ENCODE measurements at regions not wholly inside any gene's neighbourhood (a gene's known extent, or its start where the extent isn't known, plus 50 kb on each side); places are given as distances from the start of the nearest gene placed in this dataset.

DNA sequence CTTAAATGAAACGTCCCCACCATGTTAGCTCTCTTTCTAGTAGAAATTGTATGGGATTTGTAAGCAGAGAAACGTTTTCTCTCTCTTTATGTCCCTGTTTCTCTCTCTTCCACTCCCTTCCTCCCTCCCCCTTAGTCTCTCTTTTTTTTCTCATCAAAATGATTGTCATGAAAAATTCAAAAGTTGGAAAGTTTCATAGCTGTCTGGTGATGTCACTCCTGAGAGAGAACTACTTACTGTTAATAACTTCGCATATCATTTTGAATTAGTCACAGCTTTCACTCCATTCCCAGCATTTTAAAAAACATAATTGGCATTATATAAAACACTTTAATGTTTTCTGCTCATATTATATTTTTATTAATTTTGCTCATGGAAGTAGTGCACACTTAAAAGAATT lies 331.1 kb downstream of the C3orf38 start:
- Histone ChIP-seq H3K23ac (ENCODE audit: insufficient read length) (no peak overlapping the region), H2AFZ (ENCODE audit: low read length) (no peak overlapping the region), H3K4me3 (ENCODE audit: extremely low read depth in 1 of 4, insufficient read depth in 2 of 4, low read depth in 3 of 4, low read length in 4 of 4) (no peak overlapping the region), H2BK20ac (ENCODE audit: low read length) (no peak overlapping the region), H3K9ac (replicated peaks in 1 of 4; ENCODE audit: extremely low read depth in 1 of 4, low read depth in 3 of 4, low read length in 3 of 4) (no peak overlapping the region), H3K4me1 (replicated peaks in 1 of 4; ENCODE audit: control insufficient read depth in 3 of 4, insufficient read depth in 4 of 4, low read length in 3 of 4) (no peaks in the 10 kb centered on the region), H4K8ac (ENCODE audit: extremely low read depth, insufficient read depth, low read length) (no peak overlapping the region), H3K27me3 (replicated peaks in 1 of 4; ENCODE audit: control insufficient read depth in 3 of 4, extremely low read depth in 1 of 4, insufficient read depth in 3 of 4, low read length in 3 of 4) (no peaks in the 10 kb centered on the region), H3K9me3 (ENCODE audit: insufficient read depth in 2 of 2, low read depth in 1 of 2, low read length in 1 of 2) (no peaks in the 10 kb centered on the region), H3K27ac (ENCODE audit: low read depth, low read length) (no peak overlapping the region), H2BK120ac (replicated peaks; ENCODE audit: low read depth, low read length) (no peak overlapping the region), H2AK5ac (ENCODE audit: low read depth, low read length) (no peak overlapping the region), H2BK15ac (ENCODE audit: low read length) (no peak overlapping the region), H3K4me2 (ENCODE audit: insufficient read depth in 1 of 2, low read depth in 2 of 2, low read length in 2 of 2) (no peak overlapping the region), H3K23me2 (ENCODE audit: low read depth, low read length) (no peaks in the 10 kb centered on the region), H4K91ac (replicated peaks; ENCODE audit: insufficient read length, low read length) (no peak overlapping the region), H3K18ac (ENCODE audit: extremely low read depth, low read length) (no peak overlapping the region), H4K5ac (ENCODE audit: insufficient read length, low read depth, low read length) (no peak overlapping the region), H3K14ac (ENCODE audit: insufficient read length) (no peak overlapping the region), H3K79me2 (ENCODE audit: control insufficient read depth in 1 of 2, insufficient read depth in 2 of 2, low read length in 2 of 2) (no peaks in the 10 kb centered on the region), H2BK5ac (ENCODE audit: low read depth, low read length) (no peak overlapping the region), H2BK12ac (ENCODE audit: low read depth, low read length) (no peak overlapping the region), H3K56ac (replicated peaks; ENCODE audit: insufficient read length, low read depth, low read length) (no peak overlapping the region), H3K79me1 (ENCODE audit: low read depth, low read length) (no peaks in the 10 kb centered on the region), H3K4ac (replicated peaks; ENCODE audit: insufficient read length, low read depth, low read length) (no peak overlapping the region), H4K20me1 (replicated peaks in 1 of 2; ENCODE audit: control insufficient read depth in 1 of 2, insufficient read depth in 2 of 2, low read length in 2 of 2) (no peaks in the 10 kb centered on the region), H3K36me3 (ENCODE audit: control insufficient read depth in 2 of 4, insufficient read depth in 4 of 4, low read length in 3 of 4) (no peaks in the 10 kb centered on the region)
- POLR2A ChIA-PET (ENCODE audit: partially characterized antibody): no interaction called here
- CTCF ChIA-PET (ENCODE audit: partially characterized antibody): no interaction called here
- DNase-seq (ENCODE audit: low read depth in 1 of 2, low spot score in 2 of 2) (no peak), FAIRE-seq (no peak)
- no peak for TF ChIP-seq ZNF274 (IDR thresholded peaks at IDR 0.05; ENCODE audit: borderline replicate concordance, extremely low read depth, low read length)
- TF ChIP-seq POLR2A (IDR thresholded peaks at IDR 0.05; ENCODE audit: control extremely low read depth in 1 of 2, low read depth in 2 of 2, low read length in 2 of 2): no peak
- TF ChIP-seq SP4 (IDR thresholded peaks at IDR 0.05; ENCODE audit: low read length): no peak
- 84% methylated on average over 3 of the region's 3 CpGs; no CpG with 5 or more reads in 1 of the 2 experiments for WGBS, 2 experiments (ENCODE audit: extremely low coverage in 1 of 2, insufficient coverage in 1 of 2, insufficient read length in 1 of 2, insufficient replicate concordance in 2 of 2, low coverage in 1 of 2, low lambda C conversion rate in 2 of 2, missing lambda C conversion rate in 1 of 2)

Measured in H1 (cell line).